ENCODE measurements at regions not wholly inside any gene's neighbourhood (a gene's known extent, or its start where the extent isn't known, plus 50 kb on each side); places are given as distances from the start of the nearest gene placed in this dataset.

DNA sequence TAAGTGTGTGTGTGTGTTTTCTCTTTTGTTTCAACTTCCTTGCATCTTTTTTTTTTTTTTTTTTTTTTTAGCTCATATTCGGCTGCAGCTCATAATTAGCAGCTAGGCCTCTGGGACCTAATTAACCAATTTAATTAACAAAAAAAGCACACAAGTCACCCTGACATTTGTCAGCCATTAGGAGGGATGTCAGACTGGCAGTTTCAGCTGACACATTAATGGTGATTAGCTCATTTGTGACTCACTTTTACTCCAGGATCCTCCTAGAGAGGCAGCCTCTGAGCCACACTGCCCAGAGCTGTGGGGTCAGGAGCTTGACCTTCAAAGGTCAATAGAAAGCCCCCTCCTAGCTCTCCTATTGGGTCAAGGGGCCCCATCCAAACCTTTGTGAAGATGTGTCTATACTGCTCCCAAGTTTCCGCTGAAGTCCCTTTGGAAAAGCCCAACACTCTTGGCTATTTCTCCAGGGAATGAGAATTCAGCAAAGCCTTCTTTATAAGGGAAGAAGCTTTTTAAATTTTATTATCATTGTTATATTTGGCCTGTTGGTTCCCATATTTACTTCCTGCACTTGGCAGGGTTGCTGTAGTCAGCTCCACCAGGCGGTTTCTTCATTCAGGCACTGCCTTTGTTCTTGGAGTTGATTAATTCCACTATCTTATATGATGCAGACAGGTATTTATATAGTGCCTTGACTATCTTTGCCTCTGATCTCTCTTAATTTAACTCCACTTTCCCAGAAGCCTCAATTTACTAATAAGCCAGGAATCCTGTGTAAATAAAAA, 109.5 kb upstream of the HABP2 start:
- CTCF ChIA-PET, result interaction anchor here (0.6 to 1.6 kb wide), 2 partner anchors 120 to 382 kb away, joined by 3 to 5 read pairs; no protein-coding TSS in a partner anchor
- POLR2A ChIA-PET (ENCODE audit: low non-redundant PET), result no interaction called here
- no peak overlapping the region for H3K27ac ChIP-seq
- TF ChIP-seq, protein P1, sequence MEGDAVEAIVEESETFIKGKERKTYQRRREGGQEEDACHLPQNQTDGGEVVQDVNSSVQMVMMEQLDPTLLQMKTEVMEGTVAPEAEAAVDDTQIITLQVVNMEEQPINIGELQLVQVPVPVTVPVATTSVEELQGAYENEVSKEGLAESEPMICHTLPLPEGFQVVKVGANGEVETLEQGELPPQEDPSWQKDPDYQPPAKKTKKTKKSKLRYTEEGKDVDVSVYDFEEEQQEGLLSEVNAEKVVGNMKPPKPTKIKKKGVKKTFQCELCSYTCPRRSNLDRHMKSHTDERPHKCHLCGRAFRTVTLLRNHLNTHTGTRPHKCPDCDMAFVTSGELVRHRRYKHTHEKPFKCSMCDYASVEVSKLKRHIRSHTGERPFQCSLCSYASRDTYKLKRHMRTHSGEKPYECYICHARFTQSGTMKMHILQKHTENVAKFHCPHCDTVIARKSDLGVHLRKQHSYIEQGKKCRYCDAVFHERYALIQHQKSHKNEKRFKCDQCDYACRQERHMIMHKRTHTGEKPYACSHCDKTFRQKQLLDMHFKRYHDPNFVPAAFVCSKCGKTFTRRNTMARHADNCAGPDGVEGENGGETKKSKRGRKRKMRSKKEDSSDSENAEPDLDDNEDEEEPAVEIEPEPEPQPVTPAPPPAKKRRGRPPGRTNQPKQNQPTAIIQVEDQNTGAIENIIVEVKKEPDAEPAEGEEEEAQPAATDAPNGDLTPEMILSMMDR (conservative IDR thresholded peaks at IDR 0.05; ENCODE audit: low read depth), result no peak
- DNase-seq (ENCODE audit: low spot score), result no peak

DNA sequence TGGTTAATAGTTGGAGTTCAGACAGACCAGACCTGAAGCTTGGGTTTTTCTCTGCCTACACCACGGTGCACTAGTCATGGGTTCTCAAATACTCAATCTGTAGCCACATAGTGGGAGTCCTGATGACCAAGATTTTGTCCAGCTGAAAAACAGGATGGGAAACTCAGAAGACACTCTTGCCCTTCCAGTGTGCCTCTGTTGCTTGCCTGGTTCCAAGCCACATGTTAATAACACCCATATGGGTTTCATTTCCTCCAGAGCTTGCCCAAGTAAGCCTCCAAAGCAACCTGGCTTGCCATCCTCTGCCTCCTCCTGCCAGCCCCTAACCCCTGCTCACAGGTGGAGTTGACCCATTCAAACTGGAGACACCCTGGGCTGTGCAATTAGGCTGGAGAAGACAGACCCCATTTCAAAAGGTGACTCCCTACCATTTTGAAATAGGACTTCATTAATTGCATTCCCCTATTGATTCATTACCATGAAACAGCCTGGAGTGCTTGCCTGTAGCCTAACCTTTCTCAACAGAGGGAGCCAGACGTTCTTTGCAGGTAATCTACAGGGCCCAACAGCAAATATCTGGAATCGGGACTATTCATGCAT, 108.0 kb upstream of the HABP2 start:
- CTCF ChIA-PET, result interaction anchor here (0.6 to 1.6 kb wide), 2 partner anchors 118 to 574 kb away, joined by 3 to 5 read pairs; no protein-coding TSS in a partner anchor
- no peak overlapping the region for H3K27ac ChIP-seq
- POLR2A ChIA-PET (ENCODE audit: low non-redundant PET), result no interaction called here
- TF ChIP-seq, protein P1 (conservative IDR thresholded peaks at IDR 0.05; ENCODE audit: low read depth), result no peak
- no peak for DNase-seq (ENCODE audit: low spot score)

DNA sequence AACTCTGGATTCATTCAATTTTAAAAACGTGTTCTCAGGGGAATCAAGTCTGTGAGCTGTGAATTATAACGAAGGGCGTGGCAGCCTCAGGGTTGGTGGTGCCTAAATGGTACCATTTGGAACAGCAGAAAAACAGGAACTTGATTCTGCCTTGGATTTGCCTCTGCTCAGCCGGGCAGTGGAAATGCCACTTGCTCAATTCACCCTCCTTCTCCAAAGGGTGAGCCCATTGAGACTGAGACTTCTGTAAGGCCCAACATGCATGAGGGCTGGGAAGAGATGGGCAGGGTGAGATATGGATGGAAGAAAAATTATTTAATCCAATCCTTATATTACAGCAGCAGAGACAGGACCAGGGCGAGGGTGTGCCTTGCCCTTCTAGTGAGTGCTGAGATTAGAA, 107.1 kb upstream of the HABP2 start:
- POLR2A ChIA-PET (ENCODE audit: low non-redundant PET), result no interaction called here
- TF ChIP-seq, protein P1 (conservative IDR thresholded peaks at IDR 0.05; ENCODE audit: low read depth), result no peak
- CTCF ChIA-PET, result no interaction called here

DNA sequence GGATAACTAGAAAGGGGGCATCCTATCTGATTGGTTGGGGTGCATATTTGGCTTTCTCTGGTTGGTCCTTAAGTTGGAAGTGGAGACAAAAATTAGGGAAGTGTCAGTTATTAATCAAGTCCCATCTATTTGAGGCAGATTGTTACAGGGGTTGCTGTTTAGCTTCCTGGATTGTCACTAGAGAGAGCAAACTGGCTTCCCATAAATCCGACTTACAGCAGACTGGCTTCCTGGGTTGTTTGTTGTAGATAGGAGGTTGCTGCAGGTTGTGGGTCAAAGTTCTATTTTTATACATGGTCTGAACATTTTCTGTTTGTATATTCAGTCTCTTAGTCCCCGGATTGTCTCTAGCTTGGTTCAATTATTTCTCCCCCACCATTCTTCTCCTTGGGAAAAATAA, 106.1 kb upstream of the HABP2 start:
- ChIA-PET POLR2A (ENCODE audit: low non-redundant PET) (no interaction called here), CTCF (interaction anchor here (0.5 to 1.6 kb wide), 2 partner anchors 66 to 74 kb away, joined by 3 to 4 read pairs; no protein-coding TSS in a partner anchor)
- no peak for DNase-seq (ENCODE audit: low spot score)
- H3K27ac ChIP-seq, result no peak overlapping the region
- TF ChIP-seq, protein P1 (conservative IDR thresholded peaks at IDR 0.05; ENCODE audit: low read depth), result no peak

More for the DNA sequence above, 107.1 kb upstream of the HABP2 start:
- no peak for DNase-seq (ENCODE audit: low spot score)
- no peak overlapping the region for H3K27ac ChIP-seq

DNA sequence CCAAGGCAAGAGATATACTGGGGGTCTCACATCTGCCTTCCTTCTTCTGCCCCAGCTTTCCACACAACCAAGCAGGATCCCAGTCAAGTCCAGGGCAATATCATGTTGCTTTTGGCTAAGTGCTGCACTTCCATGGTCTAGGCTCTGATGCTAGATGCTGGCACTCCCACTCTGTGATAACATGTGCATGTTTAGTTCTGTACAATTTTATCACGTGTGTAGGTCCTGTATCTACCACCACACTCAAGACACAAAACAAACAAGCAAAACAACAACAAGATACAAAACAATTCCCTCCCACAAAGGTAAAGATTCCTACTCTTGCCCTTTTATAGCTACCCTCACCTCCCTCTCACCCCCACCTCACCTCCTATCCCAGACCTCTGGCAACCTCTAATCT, 105.6 kb upstream of the HABP2 start:
- no peak for DNase-seq (ENCODE audit: low spot score)
- H3K27ac ChIP-seq, result no peak overlapping the region
- CTCF ChIA-PET, result interaction anchor here (0.5 to 1.6 kb wide), 2 partner anchors 66 to 74 kb away, joined by 3 to 4 read pairs; no protein-coding TSS in a partner anchor
- TF ChIP-seq, protein P1 (conservative IDR thresholded peaks at IDR 0.05; ENCODE audit: low read depth), result no peak
- POLR2A ChIA-PET (ENCODE audit: low non-redundant PET), result no interaction called here

DNA sequence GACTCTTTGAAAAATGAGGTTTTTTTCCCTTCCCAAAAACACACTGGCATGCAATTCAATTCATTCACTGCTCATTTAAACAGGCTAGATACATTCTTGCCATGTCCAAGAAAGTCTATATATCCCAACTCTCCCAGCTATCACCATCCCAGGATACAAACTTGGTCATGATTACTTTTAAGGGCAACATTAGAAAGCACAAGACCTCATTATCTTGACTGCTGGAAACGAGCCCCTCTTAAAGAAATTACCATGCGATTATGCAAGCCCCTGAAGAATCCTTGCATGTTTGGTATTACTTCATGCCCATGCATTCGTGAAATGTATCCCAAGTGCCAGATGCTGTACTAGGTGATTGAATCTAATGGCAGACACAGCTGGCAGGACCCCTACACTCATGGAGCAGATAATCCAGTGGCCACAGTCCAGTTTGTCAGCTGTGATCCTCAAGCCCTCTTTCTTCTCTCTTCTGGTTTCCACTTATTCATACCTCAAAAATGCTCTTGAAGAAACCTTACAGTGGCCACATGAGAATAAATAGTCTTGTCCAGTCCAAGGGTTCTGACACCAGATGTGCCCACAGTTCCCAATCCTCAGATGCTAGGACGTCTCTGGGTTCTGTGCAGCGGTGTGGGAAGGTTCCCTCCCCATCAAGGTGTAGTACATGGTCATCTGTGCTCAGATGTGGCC, 103.7 kb upstream of the HABP2 start:
- ChIA-PET CTCF (interaction anchor here (0.7 kb wide), 1 partner anchor 222 kb away, joined by 3 read pairs; no protein-coding TSS in a partner anchor), POLR2A (ENCODE audit: low non-redundant PET) (no interaction called here)
- TF ChIP-seq, protein P1 (conservative IDR thresholded peaks at IDR 0.05; ENCODE audit: low read depth), result no peak
- H3K27ac ChIP-seq, result no peak overlapping the region
- no peak for DNase-seq (ENCODE audit: low spot score)

Measured in RWPE1 (cell line).